ENCODE measurements at regions not wholly inside any gene's neighbourhood (a gene's known extent, or its start where the extent isn't known, plus 50 kb on each side); places are given as distances from the start of the nearest gene placed in this dataset.

GRCh38 chr6:50271266-50271665 lies 221.5 kb upstream of the DEFB112 start:
- TF ChIP-seq RAD21 (IDR thresholded peaks at IDR 0.05; ENCODE audit: low read length) = no peak
- no peak for TF ChIP-seq RFX5 (IDR thresholded peaks at IDR 0.05; ENCODE audit: low read depth, low read length)
- no peak for TF ChIP-seq CTCF (conservative IDR thresholded peaks at IDR 0.05; ENCODE audit: low read depth, low read length)
- TF ChIP-seq POLR2A (IDR thresholded peaks at IDR 0.05; ENCODE audit: low read depth, low read length) = no peak
- no peak for TF ChIP-seq MAFK (IDR thresholded peaks at IDR 0.05; ENCODE audit: low read depth, low read length)
- no peak for TF ChIP-seq NFE2L2 (IDR thresholded peaks at IDR 0.05; ENCODE audit: low read depth, low read length)
- TF ChIP-seq CEBPB (IDR thresholded peaks at IDR 0.05; ENCODE audit: low read depth, low read length) = no peak
- TF ChIP-seq CHD1 (IDR thresholded peaks at IDR 0.05; ENCODE audit: low read depth, low read length) = no peak
- TF ChIP-seq SMC3 (IDR thresholded peaks at IDR 0.05; ENCODE audit: low read depth, low read length) = no peak
- TF ChIP-seq, protein P1, sequence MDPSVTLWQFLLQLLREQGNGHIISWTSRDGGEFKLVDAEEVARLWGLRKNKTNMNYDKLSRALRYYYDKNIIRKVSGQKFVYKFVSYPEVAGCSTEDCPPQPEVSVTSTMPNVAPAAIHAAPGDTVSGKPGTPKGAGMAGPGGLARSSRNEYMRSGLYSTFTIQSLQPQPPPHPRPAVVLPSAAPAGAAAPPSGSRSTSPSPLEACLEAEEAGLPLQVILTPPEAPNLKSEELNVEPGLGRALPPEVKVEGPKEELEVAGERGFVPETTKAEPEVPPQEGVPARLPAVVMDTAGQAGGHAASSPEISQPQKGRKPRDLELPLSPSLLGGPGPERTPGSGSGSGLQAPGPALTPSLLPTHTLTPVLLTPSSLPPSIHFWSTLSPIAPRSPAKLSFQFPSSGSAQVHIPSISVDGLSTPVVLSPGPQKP (IDR thresholded peaks at IDR 0.05; ENCODE audit: borderline replicate concordance, low read depth, low read length) = no peak
- no peak for TF ChIP-seq FOS (IDR thresholded peaks at IDR 0.05; ENCODE audit: low read depth, low read length)
- TF ChIP-seq BHLHE40 (IDR thresholded peaks at IDR 0.05; ENCODE audit: low read depth, low read length) = no peak
- TF ChIP-seq, protein P2, sequence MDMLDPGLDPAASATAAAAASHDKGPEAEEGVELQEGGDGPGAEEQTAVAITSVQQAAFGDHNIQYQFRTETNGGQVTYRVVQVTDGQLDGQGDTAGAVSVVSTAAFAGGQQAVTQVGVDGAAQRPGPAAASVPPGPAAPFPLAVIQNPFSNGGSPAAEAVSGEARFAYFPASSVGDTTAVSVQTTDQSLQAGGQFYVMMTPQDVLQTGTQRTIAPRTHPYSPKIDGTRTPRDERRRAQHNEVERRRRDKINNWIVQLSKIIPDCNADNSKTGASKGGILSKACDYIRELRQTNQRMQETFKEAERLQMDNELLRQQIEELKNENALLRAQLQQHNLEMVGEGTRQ (IDR thresholded peaks at IDR 0.05; ENCODE audit: low read depth, low read length) = no peak
